Gastroesophageal sphincter (tissue), 3 donors: ENCODE measurements at regions not wholly inside any gene's neighbourhood (a gene's known extent, or its start where the extent isn't known, plus 50 kb on each side); places are given as distances from the start of the nearest gene placed in this dataset.

ENCODE experiments used
- CTCF ChIP-seq, 4 experiments: fragments of 200-600 bp in 2 of 4; fragments of 450-650 bp in 2 of 4; sonication (generic) in 1 of 4; IDR thresholded peaks; one replicate each; pipeline ENCODE4 v1.5.1; 2017 to 2019; ENCODE audit warnings: antibody characterized with exemption in 4 of 4, mild to moderate bottlenecking in 2 of 4, moderate library complexity in 2 of 4
- POLR2A ChIP-seq, 2 donors: fragments of 450-650 bp; IDR thresholded peaks; one replicate each; pipeline ENCODE4 v1.6.1; 2017; ENCODE audit warnings: antibody characterized with exemption in 2 of 2, mild to moderate bottlenecking in 2 of 2, moderate library complexity in 1 of 2

GRCh38 chr7:131076032-131076431 is 251.6 kb upstream of the MKLN1 start:
- TF ChIP-seq CTCF (IDR thresholded peaks at IDR 0.05) (no peak), POLR2A (IDR thresholded peaks at IDR 0.05) (no peak)
